ENCODE measurements at regions not wholly inside any gene's neighbourhood (a gene's known extent, or its start where the extent isn't known, plus 50 kb on each side); places are given as distances from the start of the nearest gene placed in this dataset.
A peak's percentile ranks its signal among the peaks of the same experiment; 100 is the strongest.

- DNase-seq = no peak
Observed at GRCh38 chr2:152875701-152876695, 157.6 kb downstream of the ARL6IP6 start.

- peak in 1 of 3 donors; percentile 3 for DNase-seq
Observed at GRCh38 chr2:152874955-152875354, 156.5 kb downstream of the ARL6IP6 start.

GRCh38 chr2:152870239-152870638 lies 151.8 kb downstream of the ARL6IP6 start:
- DNase-seq = no peak

DNA sequence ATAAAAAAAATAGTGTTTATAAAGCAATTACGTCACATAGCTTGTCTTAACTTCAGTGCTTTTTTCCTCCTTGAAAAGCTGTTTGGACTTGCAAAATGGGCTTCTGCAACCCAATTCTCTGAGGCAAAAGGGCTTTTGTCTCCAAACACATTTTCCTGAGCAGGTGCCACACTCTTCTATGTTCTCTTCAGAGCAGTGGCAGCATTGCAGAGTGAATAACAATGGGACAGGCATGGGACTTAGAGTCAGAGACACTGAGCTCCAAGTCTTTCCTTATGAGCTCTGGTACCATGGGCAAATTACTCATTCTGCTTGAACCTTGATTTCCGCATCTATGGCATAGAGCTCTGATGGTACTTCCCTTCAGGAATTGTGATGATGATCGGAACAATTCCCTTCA lies 149.0 kb downstream of the ARL6IP6 start:
- no peak for DNase-seq

DNA sequence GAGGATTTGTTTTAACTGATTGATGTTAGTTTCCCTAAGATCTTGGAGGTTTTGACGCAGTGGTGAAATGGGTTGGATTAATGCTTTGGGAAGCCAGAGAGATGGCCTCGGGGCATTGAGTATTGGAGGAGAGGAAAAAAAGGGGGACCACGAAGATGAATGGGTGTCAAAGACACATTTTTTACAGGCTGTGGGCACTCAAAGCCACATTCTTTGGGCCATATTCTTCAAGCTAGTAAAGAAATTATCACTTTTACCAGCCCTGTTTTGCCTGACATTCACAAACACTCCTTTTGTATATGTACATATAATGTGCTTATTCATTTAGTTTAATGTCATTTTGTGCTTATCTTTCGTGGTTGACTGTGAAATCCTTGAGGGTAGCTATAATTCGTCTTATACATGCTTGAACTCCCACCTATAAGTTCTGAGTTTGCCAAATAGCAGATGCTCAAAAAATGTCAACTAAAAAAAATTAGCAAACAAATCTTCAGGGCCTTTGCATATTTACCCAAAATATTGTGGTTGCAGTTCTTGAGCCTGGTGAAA lies 146.3 kb downstream of the ARL6IP6 start:
- no peak for DNase-seq

DNA sequence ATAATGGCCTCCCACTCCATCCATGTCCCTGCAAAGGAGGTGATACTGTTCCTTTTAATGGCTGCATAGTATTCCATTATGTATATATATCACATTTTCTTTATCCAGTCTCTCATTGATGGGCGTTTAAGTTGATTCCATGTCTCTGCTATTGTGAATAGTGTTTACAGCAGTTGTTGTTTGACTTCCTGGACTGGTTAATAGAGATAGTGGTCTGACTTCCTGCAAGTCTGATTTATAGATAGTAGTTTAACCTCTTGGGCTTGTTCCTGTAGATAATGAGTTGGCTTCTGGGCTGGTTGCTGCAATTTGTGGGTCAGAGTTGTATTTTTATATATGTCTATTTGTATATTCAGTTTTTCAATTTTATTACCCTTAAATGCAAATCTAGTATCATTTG lies 145.4 kb downstream of the ARL6IP6 start:
- no peak for DNase-seq

DNA sequence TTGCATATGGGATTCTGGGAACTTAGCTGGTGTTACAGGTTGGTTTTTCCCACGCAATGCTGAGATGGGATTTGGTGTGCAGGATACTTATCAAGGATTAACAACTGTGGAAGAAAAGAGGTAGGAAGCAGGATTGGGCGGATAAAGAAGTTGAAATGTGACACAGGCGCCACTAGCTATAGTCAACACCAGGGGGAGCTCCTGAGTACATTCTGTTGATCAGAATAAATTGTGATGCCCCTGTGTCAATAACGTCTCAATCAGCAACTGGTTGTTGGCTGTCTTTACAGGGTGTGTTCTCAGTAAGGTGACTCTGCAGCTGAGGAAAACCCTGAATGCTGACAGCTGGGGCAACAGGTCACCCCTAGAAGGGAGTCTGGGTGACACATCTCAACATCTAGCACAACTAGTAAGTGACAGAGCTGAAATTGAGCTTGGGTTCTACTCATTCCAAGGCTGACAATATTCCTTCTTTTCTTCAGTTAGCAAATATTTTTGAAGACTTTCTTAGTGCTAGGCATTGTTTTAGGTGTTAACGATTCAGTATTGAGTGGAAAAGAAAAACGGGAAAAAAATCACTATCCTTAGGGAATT lies 143.0 kb downstream of the ARL6IP6 start:
- DNase-seq = peak in 2 of 3 donors; percentile 1 to 22

- no peak for DNase-seq
Observed at GRCh38 chr2:152858594-152859265, 140.3 kb downstream of the ARL6IP6 start.

DNA sequence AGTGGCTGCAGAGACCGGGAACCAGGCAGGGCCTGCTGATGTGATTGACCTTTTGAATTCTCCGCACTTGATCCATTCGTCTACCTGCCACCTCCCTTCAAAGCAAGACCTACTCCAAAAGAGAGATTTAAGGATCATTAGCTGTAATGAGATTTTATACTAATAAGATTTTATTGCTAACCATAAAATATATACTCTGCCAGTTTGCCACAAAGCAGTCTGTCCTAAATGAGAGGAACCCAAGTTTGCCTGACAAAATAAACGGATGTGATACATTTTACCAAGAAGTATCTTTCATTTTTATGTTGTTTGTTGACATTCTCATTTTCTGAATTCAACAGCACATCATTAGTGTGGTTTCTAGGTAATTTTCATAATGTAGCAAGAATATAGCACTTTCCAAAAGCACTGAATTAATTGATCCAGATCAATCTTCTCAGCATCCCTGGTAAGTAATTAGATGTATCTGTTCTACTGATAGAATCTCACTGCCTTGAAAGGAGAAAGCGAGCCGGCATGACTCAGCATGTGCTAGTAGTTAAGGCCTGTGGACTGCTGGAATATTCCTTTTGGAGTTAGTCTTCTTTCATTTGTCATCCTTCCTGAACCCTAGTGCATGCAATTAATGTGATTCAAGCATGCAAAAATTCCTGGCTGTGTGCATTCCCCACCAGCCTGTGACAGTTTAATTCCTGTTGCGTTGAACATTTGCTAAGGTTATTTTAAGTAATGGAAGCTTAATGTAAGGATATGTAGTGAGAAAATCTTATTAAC lies 128.5 kb downstream of the ARL6IP6 start:
- DNase-seq = peak in 1 of 3 donors; percentile 71

DNA sequence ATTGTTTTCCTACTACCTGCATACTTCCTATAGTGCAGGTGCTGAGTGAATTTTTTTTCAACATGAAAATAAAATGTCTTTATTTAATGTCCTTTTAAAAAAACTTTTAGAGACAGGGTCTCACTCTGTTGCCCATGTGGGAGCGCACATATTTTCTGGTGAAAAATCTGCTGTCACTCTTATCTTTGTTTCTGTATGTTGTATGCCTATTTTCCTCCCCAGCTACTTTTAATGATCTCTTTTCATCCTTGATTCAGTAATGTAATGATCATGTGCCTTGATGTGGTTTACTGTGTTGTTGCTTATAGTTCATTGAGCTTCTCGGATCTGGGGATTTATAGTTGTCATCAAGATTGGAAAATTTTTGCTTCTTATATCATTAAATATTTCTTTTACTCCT lies 117.3 kb downstream of the ARL6IP6 start:
- DNase-seq = no peak

DNA sequence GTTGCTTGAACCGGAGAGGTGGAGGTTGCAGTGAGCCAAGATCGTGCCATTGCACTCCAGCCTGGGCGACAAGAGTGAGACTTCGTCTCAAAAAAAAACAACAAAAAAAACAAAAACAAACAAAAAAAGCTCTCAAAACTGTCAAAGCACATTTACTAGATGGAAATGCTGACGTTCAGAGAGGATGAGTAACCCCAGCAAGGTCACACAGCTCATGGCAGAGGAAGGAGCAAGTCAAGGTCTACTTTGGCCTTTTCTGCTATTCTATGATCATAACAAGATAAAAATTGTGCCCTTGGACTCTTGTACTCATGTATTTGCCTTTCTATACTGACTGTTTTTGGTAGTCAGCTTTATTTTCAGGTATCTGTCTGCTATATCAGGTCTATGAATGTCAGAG lies 109.5 kb downstream of the ARL6IP6 start:
- no peak for DNase-seq

- DNase-seq = no peak
Observed at GRCh38 chr2:152826581-152827279, 108.3 kb downstream of the ARL6IP6 start.

- DNase-seq = peak in 1 of 3 donors; percentile 65
Observed at GRCh38 chr2:152825834-152826233, 107.4 kb downstream of the ARL6IP6 start.

DNA sequence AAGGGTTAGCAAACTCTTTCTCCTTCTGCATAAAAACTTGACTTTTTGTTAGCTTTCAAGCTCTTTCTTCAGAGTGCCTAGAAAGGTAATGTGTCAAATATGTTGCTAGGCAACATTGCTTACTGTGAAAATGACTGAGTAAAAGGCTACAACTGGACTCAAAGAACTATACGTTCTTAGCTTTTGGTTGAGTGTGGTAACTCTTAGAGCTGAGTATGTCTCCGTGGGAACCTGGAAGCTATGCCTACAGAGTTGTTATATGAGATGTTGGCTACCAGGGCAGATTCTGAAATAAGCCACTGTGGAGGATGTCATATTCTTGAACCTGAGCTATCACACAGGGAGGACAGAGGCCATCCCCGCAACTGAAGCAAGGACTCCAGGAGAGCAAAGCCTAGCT lies 105.5 kb downstream of the ARL6IP6 start:
- no peak for DNase-seq

DNA sequence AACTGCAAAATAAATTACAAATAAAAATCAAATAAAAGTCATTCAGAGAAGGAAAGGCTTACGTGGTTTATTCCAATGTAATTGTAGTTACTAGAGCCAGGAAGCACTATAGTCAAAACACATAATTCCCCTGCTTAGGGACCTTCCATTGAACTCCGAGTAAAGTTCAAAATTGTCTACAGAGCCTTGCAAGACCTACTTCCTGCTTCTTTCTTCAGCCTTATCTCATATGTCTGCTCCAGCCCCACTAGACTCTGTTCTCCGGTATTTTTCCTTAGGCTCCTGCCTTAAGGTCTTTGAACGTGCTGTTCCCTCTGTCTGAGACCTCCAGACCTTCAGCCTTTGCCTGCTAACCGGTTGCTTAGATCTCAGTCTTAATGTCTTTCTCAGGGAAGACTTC lies 104.3 kb downstream of the ARL6IP6 start:
- DNase-seq = no peak

DNA sequence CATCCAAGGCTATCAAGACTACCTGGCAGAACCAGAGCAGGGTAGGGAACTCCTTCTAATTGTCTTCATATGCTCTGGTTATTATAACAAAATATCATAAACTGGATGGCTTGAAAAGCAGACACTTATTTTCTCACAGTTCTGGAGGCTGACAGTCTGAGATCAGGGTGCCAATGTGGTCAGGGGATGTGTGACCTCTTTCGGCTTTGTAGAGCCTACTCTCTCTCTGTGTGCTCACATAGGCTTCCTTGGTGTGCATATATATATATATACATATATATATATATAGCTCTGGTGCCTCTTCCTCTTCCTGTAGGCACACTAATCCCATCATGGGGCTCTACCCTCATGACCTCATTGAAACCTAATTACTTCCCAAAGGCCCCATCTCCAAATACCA lies 101.6 kb downstream of the ARL6IP6 start:
- no peak for DNase-seq

DNA sequence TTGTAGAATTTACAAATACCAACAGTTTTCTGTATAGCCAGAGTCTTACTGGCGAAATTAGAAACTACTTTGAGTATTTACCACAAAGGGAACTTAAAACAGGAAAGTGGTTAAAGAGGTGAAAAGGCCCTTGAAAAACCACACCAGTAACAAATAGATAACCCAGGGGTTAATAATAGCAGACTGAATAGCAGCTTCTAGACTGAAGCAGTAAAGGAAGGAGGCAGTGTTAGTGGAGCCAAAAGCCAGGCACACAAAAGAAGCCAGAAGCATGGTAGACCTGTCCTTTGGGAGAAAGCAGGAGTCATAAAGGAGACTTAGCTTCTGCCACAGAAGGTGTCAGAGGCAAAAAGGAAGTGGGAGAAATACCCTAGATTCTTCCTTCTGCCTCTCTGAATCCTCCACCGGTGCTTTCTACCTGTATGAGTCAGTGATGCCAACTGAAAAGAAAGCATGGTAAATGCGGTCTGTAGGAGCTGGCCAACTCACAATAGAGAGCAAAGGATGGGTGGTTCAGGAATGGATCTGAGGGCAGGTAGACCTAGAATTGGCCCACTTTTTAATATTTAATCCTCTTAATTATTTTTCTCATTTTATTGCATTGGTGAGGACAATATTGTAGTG lies 97.3 kb downstream of the ARL6IP6 start:
- DNase-seq = no peak

DNA sequence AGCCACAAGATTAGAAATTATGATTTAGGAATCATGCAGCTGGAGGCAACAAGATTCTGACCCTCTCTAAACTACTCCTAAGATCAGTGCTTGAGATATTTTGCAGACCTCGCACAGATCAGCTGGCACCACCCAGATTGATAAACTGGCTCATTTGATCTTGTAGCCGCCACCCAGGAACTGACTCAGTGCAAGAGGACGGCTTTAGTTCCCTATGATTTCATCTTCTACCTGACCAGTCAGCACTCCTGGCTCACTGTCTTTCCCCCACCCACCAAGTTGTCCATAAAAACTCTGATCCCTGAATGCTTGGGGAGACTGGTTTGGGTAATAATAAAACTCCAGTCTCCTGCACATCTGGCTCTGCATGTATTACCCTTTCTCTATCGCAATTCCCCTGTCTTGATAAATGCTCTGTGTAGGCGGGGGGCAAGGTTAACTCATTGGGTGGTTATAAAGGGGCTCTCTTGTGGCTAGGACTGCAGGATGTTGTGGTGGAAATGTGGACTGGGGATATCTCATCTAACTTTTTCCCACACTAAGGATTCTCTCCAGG lies 96.1 kb downstream of the ARL6IP6 start:
- no peak for DNase-seq

DNA sequence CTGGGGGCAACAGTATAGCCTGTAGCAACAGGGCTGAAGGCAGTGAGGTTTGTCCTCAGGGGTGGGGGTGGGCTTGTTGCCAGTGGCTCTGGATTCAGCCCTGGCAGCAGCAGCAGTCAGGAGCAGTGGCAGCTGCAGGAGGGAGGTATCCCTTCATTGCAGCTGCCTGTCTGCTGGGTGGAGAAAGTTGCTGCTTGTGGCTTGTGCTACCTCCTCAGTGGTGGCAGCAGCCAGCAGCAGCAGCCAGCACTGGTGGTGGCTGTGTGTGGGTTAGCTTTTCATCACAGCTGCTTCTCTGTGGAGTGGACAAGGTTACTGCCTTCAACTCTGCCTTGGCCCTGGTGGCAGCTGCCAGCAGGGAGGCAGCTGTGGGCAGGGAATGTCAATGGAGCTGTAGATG lies 94.9 kb downstream of the ARL6IP6 start:
- peak in 1 of 3 donors; percentile 11 for DNase-seq
